ENCODE measurements at regions not wholly inside any gene's neighbourhood (a gene's known extent, or its start where the extent isn't known, plus 50 kb on each side); places are given as distances from the start of the nearest gene placed in this dataset.

DNA sequence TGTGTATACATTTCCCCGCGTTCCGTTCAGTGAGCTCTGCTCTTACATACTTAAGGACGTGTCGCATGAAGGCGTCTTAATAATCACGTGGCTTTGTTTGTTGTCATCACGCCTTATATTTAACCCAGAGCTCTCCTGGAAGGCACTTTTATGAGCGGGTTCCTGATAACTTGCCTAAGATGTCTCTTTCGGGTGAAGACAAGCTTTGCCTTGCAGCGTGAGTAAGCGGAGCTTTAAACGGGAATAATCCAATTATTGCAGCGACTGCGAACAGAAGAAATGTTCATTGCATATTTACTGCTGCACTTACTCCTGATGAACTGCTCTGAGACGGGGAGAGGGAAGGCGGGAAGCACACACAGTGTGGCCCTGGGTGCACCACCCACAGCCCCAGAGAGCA lies 1128.2 kb downstream of the BRD1 start:
- no peak for TF ChIP-seq ZNF565 (CRISPR knock-in tag; conservative IDR thresholded peaks at IDR 0.05; ENCODE audit: low read depth)
- no peak for TF ChIP-seq SNAI2 (CRISPR knock-in tag; IDR thresholded peaks at IDR 0.05)
- no peak for TF ChIP-seq OSR1 (CRISPR knock-in tag; IDR thresholded peaks at IDR 0.05)
- TF ChIP-seq, protein P1, sequence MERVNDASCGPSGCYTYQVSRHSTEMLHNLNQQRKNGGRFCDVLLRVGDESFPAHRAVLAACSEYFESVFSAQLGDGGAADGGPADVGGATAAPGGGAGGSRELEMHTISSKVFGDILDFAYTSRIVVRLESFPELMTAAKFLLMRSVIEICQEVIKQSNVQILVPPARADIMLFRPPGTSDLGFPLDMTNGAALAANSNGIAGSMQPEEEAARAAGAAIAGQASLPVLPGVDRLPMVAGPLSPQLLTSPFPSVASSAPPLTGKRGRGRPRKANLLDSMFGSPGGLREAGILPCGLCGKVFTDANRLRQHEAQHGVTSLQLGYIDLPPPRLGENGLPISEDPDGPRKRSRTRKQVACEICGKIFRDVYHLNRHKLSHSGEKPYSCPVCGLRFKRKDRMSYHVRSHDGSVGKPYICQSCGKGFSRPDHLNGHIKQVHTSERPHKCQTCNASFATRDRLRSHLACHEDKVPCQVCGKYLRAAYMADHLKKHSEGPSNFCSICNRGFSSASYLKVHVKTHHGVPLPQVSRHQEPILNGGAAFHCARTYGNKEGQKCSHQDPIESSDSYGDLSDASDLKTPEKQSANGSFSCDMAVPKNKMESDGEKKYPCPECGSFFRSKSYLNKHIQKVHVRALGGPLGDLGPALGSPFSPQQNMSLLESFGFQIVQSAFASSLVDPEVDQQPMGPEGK (CRISPR knock-in tag; IDR thresholded peaks at IDR 0.05; ENCODE audit: borderline replicate concordance) = no peak
- TF ChIP-seq RARB (CRISPR knock-in tag; IDR thresholded peaks at IDR 0.05) = no peak
- no peak for TF ChIP-seq ESRRG (CRISPR knock-in tag; IDR thresholded peaks at IDR 0.05)
- no peak for TF ChIP-seq PPARA (CRISPR knock-in tag; IDR thresholded peaks at IDR 0.05; ENCODE audit: borderline replicate concordance)

Measured in SK-N-SH treated with all-trans-retinoic acid at 6 μM for 48 hours (cell line).